ENCODE measurements at regions not wholly inside any gene's neighbourhood (a gene's known extent, or its start where the extent isn't known, plus 50 kb on each side); places are given as distances from the start of the nearest gene placed in this dataset.

DNA sequence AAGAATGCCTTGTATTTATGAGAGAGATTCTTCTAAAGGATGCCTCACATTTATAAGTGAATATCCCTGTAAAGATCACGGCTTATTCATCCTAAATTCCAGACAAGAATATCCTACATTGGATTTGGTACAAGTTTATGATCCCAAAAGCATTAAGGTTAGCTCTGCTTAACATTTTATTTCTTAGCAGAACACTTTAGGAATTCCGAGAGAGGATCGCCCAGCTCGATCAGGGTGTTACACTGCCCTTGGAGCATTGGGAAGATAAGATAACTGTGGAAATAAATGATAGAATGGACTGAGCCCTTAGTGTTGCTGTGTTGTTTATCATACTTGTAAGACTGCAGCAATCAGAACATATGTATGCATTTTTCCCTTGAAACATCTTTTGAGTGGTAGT is 223.0 kb upstream of the CDIN1 start:
- no peak overlapping the region for H3K27ac ChIP-seq
- TF ChIP-seq, protein P1, sequence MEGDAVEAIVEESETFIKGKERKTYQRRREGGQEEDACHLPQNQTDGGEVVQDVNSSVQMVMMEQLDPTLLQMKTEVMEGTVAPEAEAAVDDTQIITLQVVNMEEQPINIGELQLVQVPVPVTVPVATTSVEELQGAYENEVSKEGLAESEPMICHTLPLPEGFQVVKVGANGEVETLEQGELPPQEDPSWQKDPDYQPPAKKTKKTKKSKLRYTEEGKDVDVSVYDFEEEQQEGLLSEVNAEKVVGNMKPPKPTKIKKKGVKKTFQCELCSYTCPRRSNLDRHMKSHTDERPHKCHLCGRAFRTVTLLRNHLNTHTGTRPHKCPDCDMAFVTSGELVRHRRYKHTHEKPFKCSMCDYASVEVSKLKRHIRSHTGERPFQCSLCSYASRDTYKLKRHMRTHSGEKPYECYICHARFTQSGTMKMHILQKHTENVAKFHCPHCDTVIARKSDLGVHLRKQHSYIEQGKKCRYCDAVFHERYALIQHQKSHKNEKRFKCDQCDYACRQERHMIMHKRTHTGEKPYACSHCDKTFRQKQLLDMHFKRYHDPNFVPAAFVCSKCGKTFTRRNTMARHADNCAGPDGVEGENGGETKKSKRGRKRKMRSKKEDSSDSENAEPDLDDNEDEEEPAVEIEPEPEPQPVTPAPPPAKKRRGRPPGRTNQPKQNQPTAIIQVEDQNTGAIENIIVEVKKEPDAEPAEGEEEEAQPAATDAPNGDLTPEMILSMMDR (conservative IDR thresholded peaks at IDR 0.05) = no peak

DNA sequence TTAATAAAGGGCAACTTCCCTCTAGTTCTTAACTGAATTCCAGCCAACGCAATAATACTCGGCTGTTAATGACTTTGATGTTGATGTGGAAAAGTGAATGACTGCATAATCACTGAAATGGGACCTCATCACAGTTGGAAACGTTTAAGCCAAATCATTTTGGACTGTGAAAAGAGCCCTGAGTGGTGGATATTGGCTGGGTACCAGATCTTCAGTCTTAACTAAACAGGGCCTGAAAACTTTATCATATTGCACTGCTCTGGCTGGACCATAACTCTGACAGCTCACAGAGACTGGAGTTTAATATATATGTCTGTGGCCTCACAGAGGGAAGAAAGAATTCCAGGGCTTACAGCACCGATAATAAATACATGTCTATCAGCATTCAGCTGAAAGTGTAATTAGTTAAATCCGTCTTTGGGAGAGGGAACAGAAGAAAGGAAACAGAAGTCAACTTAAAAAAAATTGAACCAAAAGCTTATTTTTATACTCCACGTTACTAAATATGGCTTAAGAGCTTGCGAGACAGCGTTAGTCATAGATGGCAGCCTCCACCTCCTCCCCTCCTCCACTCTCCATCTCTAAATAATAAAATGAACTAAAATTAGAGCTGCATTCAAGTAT is 222.3 kb upstream of the CDIN1 start:
- TF ChIP-seq, protein P1 (conservative IDR thresholded peaks at IDR 0.05) = no peak
- no peak overlapping the region for H3K27ac ChIP-seq

DNA sequence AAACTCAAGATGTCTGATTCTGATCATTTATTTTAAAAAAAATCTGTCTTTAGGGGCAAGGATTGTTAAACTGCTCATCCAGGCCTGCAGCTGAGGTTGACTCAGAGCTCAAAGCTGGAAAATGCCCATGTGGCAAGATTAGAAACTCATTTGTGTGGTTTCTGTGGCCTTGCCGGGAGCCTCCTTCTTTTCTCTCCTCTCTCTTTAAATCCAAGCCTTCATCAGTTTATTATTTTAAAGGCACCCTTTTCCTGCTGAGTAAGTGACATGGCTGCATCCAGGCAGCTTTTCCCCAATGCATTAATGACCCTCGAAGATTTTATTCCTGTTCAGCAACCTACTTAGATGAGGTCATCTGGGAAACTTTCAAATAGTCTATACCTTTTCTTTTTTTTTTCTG is 221.3 kb upstream of the CDIN1 start:
- TF ChIP-seq, protein P1 (conservative IDR thresholded peaks at IDR 0.05) = no peak
- no peak overlapping the region for H3K27ac ChIP-seq

DNA sequence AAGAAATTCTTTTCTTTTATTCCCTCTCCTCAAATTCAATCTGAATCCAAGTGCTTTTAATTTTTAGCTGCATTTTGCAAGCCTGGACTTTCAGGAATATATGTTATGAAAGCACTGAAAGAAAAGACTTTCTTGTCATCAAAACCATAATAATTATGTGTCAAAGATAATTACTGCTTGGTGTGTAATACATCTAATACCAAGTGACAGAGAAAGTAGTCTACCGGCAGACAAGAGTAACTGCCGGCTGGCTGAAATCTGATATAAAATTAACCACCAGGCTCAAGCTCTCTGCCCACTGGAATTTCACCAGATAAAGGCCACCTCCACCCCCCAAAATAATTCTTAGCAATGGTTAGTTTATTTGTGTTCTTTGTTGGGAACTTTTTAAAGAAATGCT is 220.9 kb upstream of the CDIN1 start:
- H3K27ac ChIP-seq = no peak overlapping the region
- TF ChIP-seq, protein P1 (conservative IDR thresholded peaks at IDR 0.05) = no peak

DNA sequence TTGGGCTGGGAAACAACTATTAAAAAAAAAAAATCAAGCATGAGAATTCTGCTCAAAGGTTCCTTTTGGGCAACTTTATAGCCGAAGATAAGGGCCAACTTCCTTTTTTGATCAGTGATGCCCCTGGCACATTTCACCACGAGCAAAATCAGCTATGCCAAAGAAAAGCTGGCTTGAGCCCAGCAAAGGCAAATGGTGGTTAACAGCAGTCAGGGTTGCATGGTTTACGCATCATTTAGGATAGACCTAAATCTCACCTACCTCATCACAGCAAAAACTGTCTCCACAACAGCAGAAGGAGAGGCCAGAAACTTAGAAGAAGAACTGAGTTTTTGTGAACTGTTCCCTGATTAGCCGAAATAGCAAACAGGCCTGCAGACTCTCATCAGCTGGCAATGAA is 220.1 kb upstream of the CDIN1 start:
- H3K27ac ChIP-seq = no peak overlapping the region
- TF ChIP-seq, protein P1 (conservative IDR thresholded peaks at IDR 0.05) = no peak

DNA sequence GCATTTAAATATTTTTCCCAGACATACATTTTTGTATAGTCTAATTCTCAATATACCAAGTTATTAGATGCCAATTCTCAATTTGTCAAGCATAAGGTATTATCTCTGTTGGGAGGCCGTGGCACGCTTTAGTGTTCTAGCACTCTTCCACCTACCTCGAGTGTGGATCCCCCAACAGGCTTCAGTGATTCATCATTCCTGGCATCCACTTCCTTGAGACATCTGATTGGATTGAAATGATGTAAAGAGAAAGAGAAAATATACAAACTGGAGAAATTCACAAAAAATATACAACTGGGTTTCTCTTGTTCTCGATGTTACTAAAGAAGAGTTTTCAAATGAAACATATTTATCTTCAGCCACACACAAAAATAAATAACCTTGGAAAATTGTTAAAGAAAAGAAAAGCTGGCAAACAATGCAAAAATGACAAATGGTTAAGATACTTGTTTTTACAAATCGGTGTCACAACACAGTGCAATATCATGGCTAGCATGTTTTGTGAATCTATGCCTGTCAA is 218.0 kb upstream of the CDIN1 start:
- H3K27ac ChIP-seq = no peak overlapping the region
- TF ChIP-seq, protein P1 (conservative IDR thresholded peaks at IDR 0.05) = no peak

DNA sequence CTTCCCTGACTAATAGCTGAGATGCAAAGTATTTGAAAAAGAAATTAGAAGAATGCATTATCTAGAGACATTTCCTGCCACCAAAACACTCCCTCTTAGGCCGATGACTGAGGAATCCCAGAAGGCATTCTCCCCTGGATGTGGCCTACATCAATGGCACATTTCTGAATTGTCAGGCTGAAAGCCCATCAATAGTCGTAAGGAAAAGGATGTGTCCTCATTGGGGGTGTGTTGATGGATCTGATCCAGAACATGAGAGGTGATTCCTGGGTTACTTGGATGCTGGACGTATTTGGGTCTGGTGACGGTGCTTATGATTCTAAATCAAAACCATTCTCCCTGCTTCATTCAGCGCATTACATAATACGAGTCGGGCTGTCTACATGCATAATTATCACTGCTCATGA is 216.9 kb upstream of the CDIN1 start:
- no peak overlapping the region for H3K27ac ChIP-seq

More for the DNA sequence above, 216.9 kb upstream of the CDIN1 start:
- TF ChIP-seq, protein P1 (conservative IDR thresholded peaks at IDR 0.05) = no peak
